Activated CD4-positive, CD25-positive, alpha-beta regulatory T cell (primary cell): ENCODE measurements at regions not wholly inside any gene's neighbourhood (a gene's known extent, or its start where the extent isn't known, plus 50 kb on each side); places are given as distances from the start of the nearest gene placed in this dataset.

ENCODE experiments used
- DNase-seq, 4 experiments: peaks; one replicate each; lab custom pipeline; 2025; lab: John Stamatoyannopoulos, UW

DNA sequence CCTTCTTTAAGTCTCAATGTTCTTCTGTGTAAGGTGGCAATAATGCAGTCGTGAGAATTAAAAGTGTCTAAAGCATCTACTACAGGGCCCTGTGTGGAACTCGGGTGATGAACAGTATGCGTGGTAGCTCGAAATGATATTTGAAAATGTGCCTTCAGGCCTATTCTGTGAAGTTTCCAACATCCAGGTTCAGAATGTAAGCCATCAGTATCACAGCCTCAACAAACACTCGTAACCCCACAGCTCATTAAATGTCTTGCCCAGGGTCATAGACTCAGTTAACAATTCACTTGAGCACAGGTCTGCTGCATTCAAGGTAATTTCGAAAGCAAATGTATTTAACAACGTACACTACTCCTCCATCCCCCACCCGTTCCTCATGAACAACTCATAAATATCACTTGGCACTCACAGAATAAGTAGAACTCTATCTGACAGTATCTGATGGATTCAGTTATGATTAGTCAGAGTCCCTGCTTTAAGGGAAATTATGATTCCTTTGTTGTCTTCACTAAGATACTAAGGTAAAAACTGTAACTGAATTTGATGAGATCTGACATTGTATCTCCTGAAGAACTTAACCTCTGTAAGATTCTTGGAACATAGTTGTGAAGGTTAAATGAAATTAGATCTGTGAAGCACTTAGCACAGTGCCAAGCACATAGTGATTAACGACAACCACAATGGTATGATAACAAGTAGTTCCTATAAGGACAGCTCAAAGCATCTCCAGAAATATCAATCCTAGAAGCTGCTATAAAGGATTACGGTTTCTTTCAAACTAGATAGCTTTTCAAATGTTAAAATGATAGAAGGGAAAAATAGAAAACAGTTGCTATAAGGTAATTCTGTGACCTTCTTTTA lies 642.3 kb downstream of the TBL1XR1 start:
- DNase-seq, result no peak

DNA sequence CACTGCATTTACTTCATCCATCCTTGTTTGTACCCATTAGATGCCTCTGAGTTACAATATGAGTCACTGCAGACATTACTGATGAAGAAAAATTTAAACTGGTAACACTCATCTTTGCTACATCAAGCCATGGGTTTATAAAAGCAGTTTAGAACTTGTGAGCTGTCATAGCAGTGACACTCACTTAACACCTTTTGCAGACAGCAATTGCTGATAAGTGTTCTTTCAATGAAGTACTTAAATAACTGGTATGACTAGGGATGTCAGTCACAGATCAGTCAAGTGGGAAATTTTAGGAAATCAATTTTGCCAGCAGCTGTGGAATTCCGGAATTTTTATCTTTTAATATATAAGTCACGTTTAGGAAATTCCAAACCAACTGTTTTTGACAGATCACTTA lies 643.0 kb downstream of the TBL1XR1 start:
- no peak for DNase-seq

GRCh38 chr3:176526942-176527341 lies 670.3 kb downstream of the TBL1XR1 start:
- no peak for DNase-seq

DNA sequence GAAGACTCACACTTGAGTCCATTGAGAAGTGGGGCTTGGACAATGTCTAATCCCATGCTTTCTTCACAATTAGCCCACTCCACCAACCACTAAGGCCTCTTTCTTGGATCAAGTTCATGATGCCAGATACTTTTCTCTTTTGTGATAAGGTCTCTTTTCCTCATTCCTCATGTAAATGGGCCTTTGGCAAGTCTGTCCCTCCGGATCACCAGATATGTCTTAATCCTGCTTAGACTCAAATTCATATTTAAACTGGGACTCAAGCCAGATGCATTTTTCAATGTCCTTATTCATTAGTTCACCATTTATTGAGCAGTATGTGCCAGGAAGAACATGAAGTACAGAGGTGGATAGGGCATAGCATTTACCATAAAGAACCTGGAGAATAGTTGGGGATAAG lies 671.1 kb downstream of the TBL1XR1 start:
- DNase-seq, result no peak

- DNase-seq, result no peak
Observed at GRCh38 chr3:176523114-176523513, 674.2 kb downstream of the TBL1XR1 start.

- no peak for DNase-seq
Observed at GRCh38 chr3:176522436-176522835, 674.8 kb downstream of the TBL1XR1 start.

GRCh38 chr3:176521531-176522175 lies 675.6 kb downstream of the TBL1XR1 start:
- DNase-seq, result no peak

DNA sequence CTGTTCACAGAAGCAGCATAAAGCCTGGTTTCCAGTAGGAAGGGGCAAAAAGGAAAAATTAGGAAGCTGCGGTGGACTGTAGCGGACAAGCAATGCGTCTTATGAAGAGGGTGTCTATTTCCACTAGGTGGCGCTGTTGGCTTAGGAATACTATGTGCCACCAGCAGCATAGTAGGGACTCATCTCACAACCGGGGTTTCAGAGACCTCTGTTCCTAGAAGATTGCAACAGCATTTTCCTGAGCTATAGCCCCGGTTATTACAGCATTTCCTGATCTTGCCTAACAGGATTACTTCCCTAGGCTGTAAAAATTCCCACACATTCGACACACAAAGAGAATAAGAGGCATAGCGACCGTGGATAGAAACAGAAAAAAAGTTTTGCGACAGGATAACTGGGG lies 683.0 kb downstream of the TBL1XR1 start:
- no peak for DNase-seq

- no peak for DNase-seq
Observed at GRCh38 chr3:176513604-176514003, 683.7 kb downstream of the TBL1XR1 start.

- DNase-seq, result no peak
Observed at GRCh38 chr3:176512037-176512436, 685.2 kb downstream of the TBL1XR1 start.

GRCh38 chr3:176510097-176510496 lies 687.2 kb downstream of the TBL1XR1 start:
- DNase-seq, result no peak

GRCh38 chr3:176505878-176506621 lies 691.2 kb downstream of the TBL1XR1 start:
- DNase-seq, result no peak

- no peak for DNase-seq
Observed at GRCh38 chr3:176491084-176491483, 706.2 kb downstream of the TBL1XR1 start.

- no peak for DNase-seq
Observed at GRCh38 chr3:176490357-176490756, 706.9 kb downstream of the TBL1XR1 start.

- no peak for DNase-seq
Observed at GRCh38 chr3:176479248-176479647, 718.0 kb downstream of the TBL1XR1 start.

GRCh38 chr3:176469694-176470205 lies 727.5 kb downstream of the TBL1XR1 start:
- DNase-seq, result no peak

DNA sequence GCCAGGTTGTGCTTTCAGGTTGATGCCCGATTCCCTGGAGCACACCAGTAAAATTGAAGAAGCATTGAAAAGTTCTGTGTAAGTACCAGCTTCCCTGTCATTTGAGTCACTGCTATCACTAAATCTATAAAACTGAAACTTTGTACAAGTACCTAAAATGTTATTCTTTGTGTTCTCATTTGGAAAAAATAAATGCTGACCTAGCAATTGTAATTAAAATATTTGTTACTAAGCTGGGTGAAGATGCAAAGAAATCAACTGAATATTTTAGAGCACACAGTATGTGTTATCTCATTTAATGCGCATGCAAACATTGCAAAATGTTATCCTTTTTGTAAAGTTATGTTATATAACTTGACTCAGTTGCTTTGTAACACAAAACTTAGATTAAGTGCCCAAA lies 733.7 kb downstream of the TBL1XR1 start:
- DNase-seq, result no peak

GRCh38 chr3:176447369-176447768 lies 749.9 kb downstream of the TBL1XR1 start:
- no peak for DNase-seq

DNA sequence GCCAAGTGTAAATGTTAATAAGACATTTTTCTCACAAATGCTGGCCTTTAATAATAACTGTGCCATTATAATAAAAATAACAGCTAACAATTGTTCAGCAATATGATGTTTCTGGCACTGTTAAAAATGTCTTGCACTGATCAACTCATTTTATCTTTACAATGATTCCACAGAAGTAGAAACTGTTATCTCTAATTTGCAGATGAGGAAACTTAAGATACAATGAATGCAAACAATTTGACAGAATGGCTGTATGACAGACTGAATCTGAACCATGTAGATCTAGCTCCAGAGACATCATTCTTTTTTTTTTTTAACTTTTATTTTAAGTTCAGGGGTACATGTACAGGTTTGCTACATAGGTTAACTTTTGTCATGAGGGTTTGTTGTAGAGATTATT lies 755.0 kb downstream of the TBL1XR1 start:
- DNase-seq, result no peak

DNA sequence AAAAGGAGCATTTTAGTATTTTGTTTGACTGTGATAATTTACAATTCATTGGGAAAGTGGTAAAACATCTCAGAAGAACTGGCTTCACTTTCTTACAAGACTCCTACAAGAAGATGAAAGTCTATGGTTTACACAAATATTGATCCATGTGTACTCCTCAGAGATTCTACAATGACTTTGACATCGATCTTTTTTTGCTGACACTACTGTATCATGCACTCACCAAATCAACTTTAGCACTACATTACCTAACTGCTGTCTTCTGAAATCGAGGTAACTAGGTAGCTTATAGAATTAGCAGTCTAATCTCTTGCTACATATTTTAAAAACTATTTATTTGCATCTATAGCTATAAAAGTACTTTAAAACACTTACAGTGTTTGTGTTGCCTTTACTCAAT lies 757.6 kb downstream of the TBL1XR1 start:
- no peak for DNase-seq

DNA sequence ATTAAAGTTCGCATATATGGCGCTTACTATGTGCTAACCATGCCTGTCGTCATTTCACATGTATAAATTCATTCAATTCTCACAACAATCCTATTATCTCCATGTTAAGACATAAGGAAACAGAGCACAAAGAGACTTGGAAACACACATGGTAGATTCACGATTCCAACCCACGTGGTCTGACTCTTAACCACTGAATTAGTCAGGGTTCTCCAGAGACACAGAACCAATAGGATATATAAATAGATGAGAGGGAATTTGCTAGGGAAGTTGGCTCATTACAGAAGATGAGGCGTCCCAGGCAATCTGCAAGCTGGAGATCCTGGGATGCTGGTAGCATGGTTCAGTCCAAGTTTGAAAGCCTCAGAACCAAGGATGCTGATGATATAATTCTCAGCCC lies 765.3 kb downstream of the TBL1XR1 start:
- DNase-seq, result no peak

DNA sequence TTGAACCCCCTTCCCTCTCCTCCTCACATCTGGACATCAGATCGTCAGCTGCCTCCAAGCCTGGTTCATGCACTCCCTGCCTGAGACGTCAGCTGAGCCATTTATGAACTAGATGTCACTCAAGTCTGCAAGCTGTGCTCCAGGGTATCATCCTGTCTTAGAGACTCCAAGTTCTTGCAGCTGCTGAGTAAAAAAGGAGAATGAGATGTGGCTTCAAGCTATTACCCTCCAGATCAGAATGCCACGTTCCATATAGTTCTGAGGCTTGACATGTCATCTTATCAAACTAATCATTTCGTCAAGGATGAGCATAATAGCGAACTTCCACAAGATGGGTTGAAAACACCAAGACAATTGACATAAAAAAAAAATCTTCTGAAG lies 766.3 kb downstream of the TBL1XR1 start:
- no peak for DNase-seq
